HG02870 (cell line): ENCODE measurements at regions not wholly inside any gene's neighbourhood (a gene's known extent, or its start where the extent isn't known, plus 50 kb on each side); places are given as distances from the start of the nearest gene placed in this dataset.

Experiments
- ATAC-seq: cut with Tn5 transposase; IDR thresholded peaks from one replicate; pipeline ENCODE4 v1.9.1; 2021; ENCODE audit warnings: mild to moderate bottlenecking, moderate library complexity; ENCODE audit not compliant: unreplicated experiment

- ATAC-seq = no peak
These were observed 137.2 kb upstream of the EDNRA start for GRCh38 chr4:147343692-147344091.

- no peak for ATAC-seq
These were observed 135.2 kb upstream of the EDNRA start for GRCh38 chr4:147345662-147346061.

GRCh38 chr4:147347217-147347616 lies 133.7 kb upstream of the EDNRA start:
- ATAC-seq = no peak

- ATAC-seq = no peak
These were observed 131.7 kb upstream of the EDNRA start for GRCh38 chr4:147349193-147349592.

GRCh38 chr4:147351083-147351787 lies 129.7 kb upstream of the EDNRA start:
- no peak for ATAC-seq

- ATAC-seq = no peak
These were observed 126.7 kb upstream of the EDNRA start for GRCh38 chr4:147354237-147354636.

GRCh38 chr4:147355032-147355656 lies 125.8 kb upstream of the EDNRA start:
- no peak for ATAC-seq

GRCh38 chr4:147355847-147356246 lies 125.0 kb upstream of the EDNRA start:
- ATAC-seq = no peak

- ATAC-seq = no peak
These were observed 120.6 kb upstream of the EDNRA start for GRCh38 chr4:147360301-147360700.

- ATAC-seq = no peak
These were observed 119.2 kb upstream of the EDNRA start for GRCh38 chr4:147361726-147362125.

- ATAC-seq = no peak
These were observed 118.0 kb upstream of the EDNRA start for GRCh38 chr4:147362938-147363337.

GRCh38 chr4:147363514-147363913 lies 117.4 kb upstream of the EDNRA start:
- no peak for ATAC-seq

GRCh38 chr4:147365396-147365795 lies 115.5 kb upstream of the EDNRA start:
- no peak for ATAC-seq

- no peak for ATAC-seq
These were observed 114.7 kb upstream of the EDNRA start for GRCh38 chr4:147366164-147366563.

GRCh38 chr4:147367891-147368290 lies 113.0 kb upstream of the EDNRA start:
- ATAC-seq = no peak

GRCh38 chr4:147368948-147369347 lies 111.9 kb upstream of the EDNRA start:
- ATAC-seq = no peak

GRCh38 chr4:147370473-147370872 lies 110.4 kb upstream of the EDNRA start:
- ATAC-seq = no peak

GRCh38 chr4:147370881-147371280 lies 110.0 kb upstream of the EDNRA start:
- ATAC-seq = no peak

GRCh38 chr4:147371661-147372060 lies 109.2 kb upstream of the EDNRA start:
- ATAC-seq = no peak

- no peak for ATAC-seq
These were observed 102.1 kb upstream of the EDNRA start for GRCh38 chr4:147378780-147379179.

- no peak for ATAC-seq
These were observed 99.1 kb upstream of the EDNRA start for GRCh38 chr4:147381749-147382148.

GRCh38 chr4:147388018-147388417 lies 92.9 kb upstream of the EDNRA start:
- ATAC-seq = no peak

- ATAC-seq = no peak
These were observed 84.8 kb upstream of the EDNRA start for GRCh38 chr4:147396105-147396504.
